Right lobe of liver (tissue), 6 donors: ENCODE measurements at regions not wholly inside any gene's neighbourhood (a gene's known extent, or its start where the extent isn't known, plus 50 kb on each side); places are given as distances from the start of the nearest gene placed in this dataset.

Experiments
- ATAC-seq, 4 donors: fragments of 200-7000 bp; cut with Tn5 transposase; one replicate each; pipeline ENCODE4 v1.9.1; 2020; ENCODE audit warnings: mild to moderate bottlenecking in 4 of 4, moderate library complexity in 4 of 4
- DNase-seq, 3 donors: peaks; one replicate each; pipeline ENCODE4 v3.0.0-alpha.2; 2020
- H3K27ac ChIP-seq, 3 donors: fragments of 200-600 bp; one replicate each; pipeline ENCODE4 v1.8.0; 2022
- H3K27me3 ChIP-seq, 2 donors: fragments of 200-600 bp; one replicate each; pipeline ENCODE4 v1.8.0; 2022
- H3K36me3 ChIP-seq, 4 donors: fragments of 200-600 bp; sonication (generic) in 1 of 4; one replicate each; pipeline versions ENCODE4 v1.5.1 to v1.8.0; 2017 to 2022; ENCODE audit warnings: control low read depth in 1 of 4
- H3K4me1 ChIP-seq, 4 donors: fragments of 200-600 bp; sonication (generic) in 1 of 4; one replicate each; pipeline versions ENCODE4 v1.5.1 to v1.8.0; 2017 to 2022; ENCODE audit warnings: control low read depth in 1 of 4
- H3K4me3 ChIP-seq, 3 donors: fragments of 200-600 bp; one replicate each; pipeline ENCODE4 v1.8.0; 2022
- H3K9me3 ChIP-seq, 4 donors: fragments of 200-600 bp; sonication (generic) in 1 of 4; one replicate each; pipeline versions ENCODE4 v1.5.1 to v1.8.0; 2017 to 2022; ENCODE audit warnings: control low read depth in 1 of 4
- CTCF ChIP-seq, 4 donors: fragments of 200-600 bp in 3 of 4; fragments of 450-650 bp in 1 of 4; IDR thresholded peaks; one replicate each; pipeline versions ENCODE4 v1.5.1 to v1.8.0; 2016 to 2022; ENCODE audit warnings: antibody characterized with exemption in 4 of 4, mild to moderate bottlenecking in 2 of 4
- POLR2A ChIP-seq: fragments of 450-650 bp; IDR thresholded peaks from one replicate; pipeline ENCODE4 v1.6.1; 2017; ENCODE audit warnings: antibody characterized with exemption, mild to moderate bottlenecking
- WGBS: methylation state at CpG from one replicate; pipeline ENCODE4 v1.1.6; 2018; ENCODE audit warnings: low coverage, low lambda C conversion rate; ENCODE audit not compliant: insufficient coverage; ENCODE audit errors: missing lambda C conversion rate; 5-methylcytosine and 5-hydroxymethylcytosine counted together
- intact Hi-C, 2 donors: fragments of 100-400 bp; cut with DNase I; formaldehyde crosslinking; loops; one replicate each; pipeline versions ENCODE4 v1.11.2 to v1.14.1; 2022
- donor health status: DM: no; HTN: yes; CAD: no.
- donor health status: DM: no; HTN: no; CAD: no.
- donor health status: DM: no; HTN: no; CAD: no.
- donor health status: DM: no; HTN: yes; CAD: no.
- donor health status: DM: no; HTN: yes; CAD: no.

DNA sequence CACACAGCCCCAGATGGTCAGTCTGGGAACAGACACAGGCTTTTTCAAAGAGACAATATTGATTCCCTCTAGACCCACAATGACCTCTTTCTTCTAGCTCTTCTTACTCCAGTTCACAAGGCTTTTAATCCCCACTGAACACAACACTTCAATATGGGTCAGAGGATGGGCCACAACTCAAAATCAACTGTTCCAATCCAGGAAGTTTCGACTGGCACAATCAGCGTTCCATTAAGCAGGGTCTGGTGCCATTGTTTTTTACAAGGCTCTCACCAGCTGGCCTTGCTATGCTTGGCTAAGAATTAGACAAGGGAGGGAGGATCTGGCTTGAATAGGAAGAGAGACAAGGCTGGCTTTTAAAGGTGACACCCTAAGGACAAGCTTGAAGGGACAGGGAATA lies 199.4 kb upstream of the SLC24A2 start:
- Histone ChIP-seq H3K4me1 (peaks cover 0 to 3% (median 0%) of the 10 kb centered on the region in 4 donors), H3K27ac (no peak overlapping the region), H3K4me3 (no peak overlapping the region), H3K27me3 (no peaks in the 10 kb centered on the region), H3K9me3 (no peaks in the 10 kb centered on the region), H3K36me3 (no peaks in the 10 kb centered on the region)
- intact Hi-C loops, result no loop called here
- DNase-seq (no peak), ATAC-seq (no peak)
- TF ChIP-seq CTCF (IDR thresholded peaks at IDR 0.05) (no peak), POLR2A (no peak)
- WGBS, result 69% methylated on average over 2 of the region's 2 CpGs

DNA sequence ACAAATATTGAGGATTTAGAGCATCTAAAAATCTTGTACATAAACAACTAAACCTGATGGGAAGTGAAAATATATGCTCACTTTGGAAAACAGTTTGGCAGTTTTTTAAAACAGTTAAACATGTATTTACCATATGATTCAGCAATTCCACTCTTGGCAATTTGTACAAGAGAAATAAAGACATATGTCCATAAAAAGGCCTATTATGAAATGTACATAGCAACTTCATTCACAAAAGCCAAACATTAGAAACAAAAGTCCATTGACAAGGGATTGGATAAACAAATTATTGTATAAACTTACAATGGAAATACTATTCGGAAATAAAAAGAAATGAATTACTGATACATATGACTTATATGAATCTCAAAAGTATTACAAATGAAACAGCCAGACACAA lies 196.2 kb upstream of the SLC24A2 start:
- Histone ChIP-seq H3K36me3 (no peaks in the 10 kb centered on the region), H3K4me1 (peaks cover 0 to 3% (median 0%) of the 10 kb centered on the region in 4 donors), H3K27me3 (no peaks in the 10 kb centered on the region), H3K27ac (no peak overlapping the region), H3K9me3 (no peaks in the 10 kb centered on the region), H3K4me3 (no peak overlapping the region)
- WGBS, result 71% methylated on average over 1 of the region's 1 CpG
- TF ChIP-seq POLR2A (no peak), CTCF (IDR thresholded peaks at IDR 0.05) (no peak)
- no peak for ATAC-seq
- no peak for DNase-seq
- intact Hi-C loops, result no loop called here

DNA sequence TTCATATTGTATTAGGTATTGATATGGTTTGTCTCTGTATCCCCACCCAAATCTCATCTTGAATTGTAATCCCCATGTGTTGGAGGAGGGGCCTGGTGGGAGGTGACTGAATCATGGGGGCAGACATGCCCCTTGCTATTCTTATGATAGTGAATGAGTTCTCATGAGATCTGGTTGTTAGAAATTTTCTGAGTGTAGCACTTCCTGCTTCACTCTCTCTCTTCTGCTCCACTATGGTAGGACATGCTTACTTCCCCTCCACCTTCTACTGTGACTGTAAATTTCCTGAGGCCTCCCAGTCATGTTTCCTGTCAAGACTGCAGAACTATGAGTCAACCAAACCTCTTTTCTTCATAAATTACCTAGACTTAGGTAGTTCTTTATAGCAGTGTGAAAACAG lies 187.4 kb upstream of the SLC24A2 start:
- Histone ChIP-seq H3K4me1 (no peaks in the 10 kb centered on the region), H3K27ac (no peak overlapping the region), H3K36me3 (no peaks in the 10 kb centered on the region), H3K27me3 (no peaks in the 10 kb centered on the region), H3K9me3 (no peaks in the 10 kb centered on the region), H3K4me3 (no peak overlapping the region)
- no peak for DNase-seq
- intact Hi-C loops, result no loop called here
- ATAC-seq, result no peak
- no peak for TF ChIP-seq POLR2A
- no peak for TF ChIP-seq CTCF (IDR thresholded peaks at IDR 0.05)

DNA sequence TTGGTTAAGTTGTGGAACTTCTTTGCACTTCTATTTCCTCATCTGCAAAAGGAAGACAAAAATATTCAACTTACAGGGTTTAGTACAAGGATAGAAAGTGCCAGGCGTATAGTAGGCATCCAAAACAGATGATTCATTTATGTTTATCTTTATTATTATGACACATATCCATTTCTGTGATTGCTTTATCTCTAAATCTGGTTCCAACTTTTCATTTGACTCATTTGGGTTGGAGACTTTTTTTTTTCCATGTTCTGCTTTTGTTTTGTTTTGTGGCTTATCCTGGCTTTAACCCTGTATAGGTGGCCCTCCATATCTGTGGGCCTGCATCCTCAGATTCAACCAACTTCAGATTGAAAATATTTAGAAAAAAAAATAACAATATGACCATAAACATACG lies 186.7 kb upstream of the SLC24A2 start:
- H3K36me3 ChIP-seq, result no peaks in the 10 kb centered on the region
- no peak overlapping the region for H3K27ac ChIP-seq
- 31% methylated on average over 2 of the region's 2 CpGs for WGBS
- ATAC-seq (no peak), DNase-seq (no peak)
- no peaks in the 10 kb centered on the region for H3K4me1 ChIP-seq
- no peak overlapping the region for H3K4me3 ChIP-seq
- no peaks in the 10 kb centered on the region for H3K27me3 ChIP-seq
- no peaks in the 10 kb centered on the region for H3K9me3 ChIP-seq
- intact Hi-C loops, result no loop called here
- TF ChIP-seq POLR2A (no peak), CTCF (IDR thresholded peaks at IDR 0.05) (no peak)

DNA sequence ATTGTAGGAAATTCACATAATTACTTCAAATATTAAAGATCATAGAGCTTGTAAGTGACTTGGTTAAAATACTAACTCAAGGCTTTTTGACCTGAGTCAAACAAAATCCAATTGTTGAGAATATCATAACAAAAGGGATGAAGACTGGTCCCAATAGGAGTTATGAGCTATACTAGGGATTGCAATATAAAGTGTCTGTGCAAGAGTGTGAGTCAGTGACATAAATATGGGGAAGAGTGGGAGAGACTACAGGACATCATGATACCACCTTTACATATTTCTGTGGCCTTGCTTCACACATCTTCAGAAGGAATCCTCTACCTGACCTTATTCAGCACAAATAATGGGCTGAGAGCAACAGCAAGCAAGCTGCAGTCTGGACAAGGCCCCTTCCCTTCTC lies 180.9 kb upstream of the SLC24A2 start:
- no peaks in the 10 kb centered on the region for H3K9me3 ChIP-seq
- no peak for TF ChIP-seq POLR2A
- no peak for TF ChIP-seq CTCF (IDR thresholded peaks at IDR 0.05)
- ATAC-seq, result no peak
- no peak overlapping the region for H3K4me3 ChIP-seq
- H3K36me3 ChIP-seq, result no peaks in the 10 kb centered on the region
- intact Hi-C loops, result no loop called here
- H3K27ac ChIP-seq, result no peak overlapping the region
- no peaks in the 10 kb centered on the region for H3K27me3 ChIP-seq
- H3K4me1 ChIP-seq, result no peaks in the 10 kb centered on the region
- DNase-seq, result no peak
